ENCODE measurements at regions not wholly inside any gene's neighbourhood (a gene's known extent, or its start where the extent isn't known, plus 50 kb on each side); places are given as distances from the start of the nearest gene placed in this dataset.

DNA sequence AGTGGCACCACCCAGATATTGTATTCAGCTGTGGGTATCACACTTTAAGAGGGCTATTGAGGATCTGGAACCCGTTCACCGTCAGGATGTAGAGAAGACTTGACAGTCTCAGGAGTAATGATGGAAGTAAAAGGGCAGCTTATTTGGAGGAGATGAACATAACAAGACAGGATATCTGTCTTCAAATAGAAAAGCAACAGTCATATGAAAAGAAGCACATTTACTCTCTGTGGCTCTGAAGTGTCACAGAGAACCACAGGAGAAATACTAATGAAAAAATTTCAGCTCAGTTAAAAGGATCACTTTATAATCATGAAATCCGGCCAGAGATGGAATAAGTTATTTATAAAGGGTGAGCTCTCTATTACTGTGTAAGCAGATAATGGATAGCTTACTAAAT is 200.8 kb downstream of the FAM76B start:
- Histone ChIP-seq H3K9ac (ENCODE audit: low read depth in 1 of 3, low read length in 3 of 3) (no peak overlapping the region), H3K36me3 (ENCODE audit: control insufficient read depth in 3 of 3, insufficient read depth in 3 of 3, low read length in 3 of 3) (no peaks in the 10 kb centered on the region), H3K4me1 (ENCODE audit: control insufficient read depth in 3 of 3, insufficient read depth in 3 of 3, low read length in 3 of 3) (no peaks in the 10 kb centered on the region)

DNA sequence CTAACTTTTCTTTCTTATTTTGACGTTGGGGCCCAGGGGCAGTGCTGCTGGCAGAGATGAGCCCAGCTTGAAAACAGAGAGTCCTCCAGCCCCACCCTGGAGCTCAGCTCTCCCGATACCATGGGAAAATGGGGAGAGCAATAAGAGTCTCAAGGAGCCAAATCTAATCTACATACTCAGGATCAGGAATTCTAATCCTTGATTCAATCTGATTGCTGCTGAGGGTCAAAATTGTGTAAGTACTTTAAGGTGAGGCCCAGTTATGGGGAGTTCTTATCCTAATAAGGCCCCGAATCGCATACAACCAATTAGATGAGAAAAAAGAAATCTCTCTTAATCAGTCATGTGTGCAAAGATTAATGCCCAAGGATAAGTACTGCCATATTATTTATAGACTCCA is 202.9 kb downstream of the FAM76B start:
- no peak overlapping the region for H3K9ac ChIP-seq (ENCODE audit: low read depth in 1 of 3, low read length in 3 of 3)
- no peaks in the 10 kb centered on the region for H3K27me3 ChIP-seq (ENCODE audit: control insufficient read depth in 3 of 3, insufficient read depth in 3 of 3, low read length in 3 of 3)
- H3K4me3 ChIP-seq (ENCODE audit: low read length in 3 of 3): no peak overlapping the region

More for the DNA sequence above, 200.8 kb downstream of the FAM76B start:
- no peaks in the 10 kb centered on the region for H3K9me3 ChIP-seq (ENCODE audit: control insufficient read depth in 3 of 3, low read length in 3 of 3)
- H3K27ac ChIP-seq (ENCODE audit: low read depth, low read length): no peak overlapping the region
- H3K4me3 ChIP-seq (ENCODE audit: low read length in 3 of 3): no peak overlapping the region
- no peaks in the 10 kb centered on the region for H3K27me3 ChIP-seq (ENCODE audit: control insufficient read depth in 3 of 3, insufficient read depth in 3 of 3, low read length in 3 of 3)

DNA sequence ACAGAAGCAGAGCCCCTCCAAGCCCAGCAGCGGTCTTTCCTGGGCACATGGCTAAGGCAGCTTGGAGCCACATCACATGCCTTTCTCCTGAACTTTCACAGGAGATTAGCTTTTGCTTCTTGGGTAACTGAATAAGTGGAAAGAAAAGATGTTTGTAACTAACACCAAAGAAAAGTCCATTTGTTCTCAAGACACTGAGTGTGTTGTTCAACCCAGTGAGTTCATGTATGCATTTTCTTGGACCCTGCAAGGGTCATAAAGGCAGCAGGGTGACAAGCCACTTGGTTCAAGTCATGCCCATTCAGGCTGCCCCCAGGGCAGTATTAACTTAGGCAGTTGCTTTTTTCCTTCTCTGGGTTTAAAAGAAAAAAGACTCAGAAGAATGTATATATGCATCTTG is 203.4 kb downstream of the FAM76B start:
- Histone ChIP-seq H3K9me3 (ENCODE audit: control insufficient read depth in 3 of 3, low read length in 3 of 3) (no peaks in the 10 kb centered on the region), H3K36me3 (ENCODE audit: control insufficient read depth in 3 of 3, insufficient read depth in 3 of 3, low read length in 3 of 3) (no peaks in the 10 kb centered on the region), H3K27ac (ENCODE audit: low read depth, low read length) (no peak overlapping the region), H3K9ac (ENCODE audit: low read depth in 1 of 3, low read length in 3 of 3) (no peak overlapping the region), H3K4me1 (ENCODE audit: control insufficient read depth in 3 of 3, insufficient read depth in 3 of 3, low read length in 3 of 3) (no peaks in the 10 kb centered on the region), H3K4me3 (ENCODE audit: low read length in 3 of 3) (no peak overlapping the region), H3K27me3 (ENCODE audit: control insufficient read depth in 3 of 3, insufficient read depth in 3 of 3, low read length in 3 of 3) (no peaks in the 10 kb centered on the region)

More for the DNA sequence above, 202.9 kb downstream of the FAM76B start:
- H3K27ac ChIP-seq (ENCODE audit: low read depth, low read length): no peak overlapping the region
- H3K4me1 ChIP-seq (ENCODE audit: control insufficient read depth in 3 of 3, insufficient read depth in 3 of 3, low read length in 3 of 3): no peaks in the 10 kb centered on the region
- no peaks in the 10 kb centered on the region for H3K9me3 ChIP-seq (ENCODE audit: control insufficient read depth in 3 of 3, low read length in 3 of 3)
- H3K36me3 ChIP-seq (ENCODE audit: control insufficient read depth in 3 of 3, insufficient read depth in 3 of 3, low read length in 3 of 3): no peaks in the 10 kb centered on the region

DNA sequence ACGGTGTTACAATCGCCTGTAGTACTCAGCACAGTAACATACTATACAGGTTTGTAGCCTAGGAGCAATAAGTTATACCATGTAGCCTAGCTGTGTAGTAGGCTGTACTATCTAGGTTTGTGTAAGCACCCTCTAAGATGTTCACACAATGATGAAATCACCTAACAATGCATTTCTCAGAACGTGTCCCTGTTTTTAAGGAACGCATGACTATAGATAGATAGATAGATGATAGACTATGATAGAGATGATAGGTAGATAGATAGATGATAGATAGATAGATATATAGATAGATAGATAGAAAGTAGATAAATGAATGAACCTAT is 203.9 kb downstream of the FAM76B start:
- no peak overlapping the region for H3K9ac ChIP-seq (ENCODE audit: low read depth in 1 of 3, low read length in 3 of 3)
- no peaks in the 10 kb centered on the region for H3K27me3 ChIP-seq (ENCODE audit: control insufficient read depth in 3 of 3, insufficient read depth in 3 of 3, low read length in 3 of 3)
- no peaks in the 10 kb centered on the region for H3K36me3 ChIP-seq (ENCODE audit: control insufficient read depth in 3 of 3, insufficient read depth in 3 of 3, low read length in 3 of 3)

DNA sequence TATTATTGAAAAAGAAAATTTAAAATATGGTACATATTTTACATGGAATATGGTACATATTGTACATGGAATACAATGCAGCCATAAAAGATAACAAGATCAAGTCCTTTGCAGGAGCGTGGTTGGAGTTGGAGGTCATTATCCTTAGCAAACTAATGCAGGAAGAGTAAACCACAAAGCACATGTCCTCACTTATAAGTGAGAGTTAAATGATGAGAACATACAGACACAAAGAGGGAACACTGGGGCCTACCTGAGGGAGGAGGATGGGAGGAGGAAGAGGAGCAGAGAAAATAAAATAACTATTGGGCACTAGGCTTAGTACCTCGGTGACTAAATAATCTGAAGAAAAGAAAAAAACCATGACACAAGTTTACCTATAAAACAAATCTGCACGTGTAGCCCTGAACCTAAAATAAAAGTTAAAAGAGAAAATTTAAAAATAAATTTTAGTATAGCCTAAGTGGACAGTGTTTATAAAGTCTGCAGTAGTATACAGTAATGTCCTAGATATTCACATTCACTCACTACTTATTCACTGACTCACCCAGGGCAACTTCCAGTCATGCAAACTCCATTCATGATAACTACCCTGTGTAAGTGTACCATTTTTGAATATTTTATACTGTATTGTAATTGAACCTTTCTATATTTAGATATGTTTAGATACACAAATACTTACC is 204.4 kb downstream of the FAM76B start:
- no peaks in the 10 kb centered on the region for H3K9me3 ChIP-seq (ENCODE audit: control insufficient read depth in 3 of 3, low read length in 3 of 3)

More for the DNA sequence above, 203.9 kb downstream of the FAM76B start:
- Histone ChIP-seq H3K9me3 (ENCODE audit: control insufficient read depth in 3 of 3, low read length in 3 of 3) (no peaks in the 10 kb centered on the region), H3K27ac (ENCODE audit: low read depth, low read length) (no peak overlapping the region), H3K4me1 (ENCODE audit: control insufficient read depth in 3 of 3, insufficient read depth in 3 of 3, low read length in 3 of 3) (no peaks in the 10 kb centered on the region), H3K4me3 (ENCODE audit: low read length in 3 of 3) (no peak overlapping the region)

DNA sequence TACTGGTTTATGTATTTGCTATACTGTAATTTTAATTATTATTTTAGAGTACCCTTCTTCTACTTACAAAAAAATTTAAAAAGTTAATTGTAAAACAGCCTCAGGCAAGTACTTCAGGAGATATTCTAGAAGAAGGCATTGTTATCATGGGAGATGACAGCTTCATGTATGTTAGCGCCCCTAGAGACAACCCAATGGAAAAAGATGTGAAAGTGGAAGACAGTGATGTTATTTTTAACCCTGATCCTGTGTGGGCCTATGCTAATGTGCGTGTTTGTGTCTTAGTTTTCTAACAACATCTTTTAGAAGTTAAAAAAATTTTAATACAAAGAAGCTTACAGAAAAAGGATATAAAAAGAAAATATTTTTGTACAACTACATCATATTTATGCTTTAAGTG is 205.0 kb downstream of the FAM76B start:
- Histone ChIP-seq H3K27me3 (ENCODE audit: control insufficient read depth in 3 of 3, insufficient read depth in 3 of 3, low read length in 3 of 3) (no peaks in the 10 kb centered on the region), H3K36me3 (ENCODE audit: control insufficient read depth in 3 of 3, insufficient read depth in 3 of 3, low read length in 3 of 3) (no peaks in the 10 kb centered on the region), H3K9ac (ENCODE audit: low read depth in 1 of 3, low read length in 3 of 3) (no peak overlapping the region), H3K4me1 (ENCODE audit: control insufficient read depth in 3 of 3, insufficient read depth in 3 of 3, low read length in 3 of 3) (no peaks in the 10 kb centered on the region), H3K4me3 (ENCODE audit: low read length in 3 of 3) (no peak overlapping the region), H3K27ac (ENCODE audit: low read depth, low read length) (no peak overlapping the region), H3K9me3 (ENCODE audit: control insufficient read depth in 3 of 3, low read length in 3 of 3) (no peaks in the 10 kb centered on the region)

More for the DNA sequence above, 204.4 kb downstream of the FAM76B start:
- Histone ChIP-seq H3K36me3 (ENCODE audit: control insufficient read depth in 3 of 3, insufficient read depth in 3 of 3, low read length in 3 of 3) (no peaks in the 10 kb centered on the region), H3K4me3 (ENCODE audit: low read length in 3 of 3) (no peak overlapping the region), H3K9ac (ENCODE audit: low read depth in 1 of 3, low read length in 3 of 3) (no peak overlapping the region), H3K27ac (ENCODE audit: low read depth, low read length) (no peak overlapping the region), H3K27me3 (ENCODE audit: control insufficient read depth in 3 of 3, insufficient read depth in 3 of 3, low read length in 3 of 3) (no peaks in the 10 kb centered on the region), H3K4me1 (ENCODE audit: control insufficient read depth in 3 of 3, insufficient read depth in 3 of 3, low read length in 3 of 3) (no peaks in the 10 kb centered on the region)

DNA sequence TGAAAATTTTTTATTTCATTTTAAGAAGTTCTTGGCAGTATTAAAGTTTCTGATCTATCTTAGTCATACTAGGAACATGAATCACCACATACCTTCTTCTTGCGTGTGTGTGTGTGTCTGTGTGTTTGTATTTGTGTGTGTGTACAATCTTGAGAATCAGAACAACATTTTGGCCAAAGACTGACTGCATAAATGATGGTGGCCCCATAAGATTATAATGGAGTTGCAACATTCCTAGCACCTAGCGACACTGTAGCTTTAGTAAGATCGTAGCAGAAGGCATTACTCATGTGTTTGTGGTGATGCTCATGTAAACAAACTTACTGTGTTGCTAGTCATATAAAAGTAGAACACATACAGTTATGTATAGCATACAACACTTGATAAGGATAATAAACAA is 205.4 kb downstream of the FAM76B start:
- no peaks in the 10 kb centered on the region for H3K36me3 ChIP-seq (ENCODE audit: control insufficient read depth in 3 of 3, insufficient read depth in 3 of 3, low read length in 3 of 3)
- H3K4me3 ChIP-seq (ENCODE audit: low read length in 3 of 3): no peak overlapping the region
- H3K27me3 ChIP-seq (ENCODE audit: control insufficient read depth in 3 of 3, insufficient read depth in 3 of 3, low read length in 3 of 3): no peaks in the 10 kb centered on the region
- H3K9ac ChIP-seq (ENCODE audit: low read depth in 1 of 3, low read length in 3 of 3): no peak overlapping the region
- H3K27ac ChIP-seq (ENCODE audit: low read depth, low read length): no peak overlapping the region
- H3K9me3 ChIP-seq (ENCODE audit: control insufficient read depth in 3 of 3, low read length in 3 of 3): no peaks in the 10 kb centered on the region
- H3K4me1 ChIP-seq (ENCODE audit: control insufficient read depth in 3 of 3, insufficient read depth in 3 of 3, low read length in 3 of 3): no peaks in the 10 kb centered on the region

DNA sequence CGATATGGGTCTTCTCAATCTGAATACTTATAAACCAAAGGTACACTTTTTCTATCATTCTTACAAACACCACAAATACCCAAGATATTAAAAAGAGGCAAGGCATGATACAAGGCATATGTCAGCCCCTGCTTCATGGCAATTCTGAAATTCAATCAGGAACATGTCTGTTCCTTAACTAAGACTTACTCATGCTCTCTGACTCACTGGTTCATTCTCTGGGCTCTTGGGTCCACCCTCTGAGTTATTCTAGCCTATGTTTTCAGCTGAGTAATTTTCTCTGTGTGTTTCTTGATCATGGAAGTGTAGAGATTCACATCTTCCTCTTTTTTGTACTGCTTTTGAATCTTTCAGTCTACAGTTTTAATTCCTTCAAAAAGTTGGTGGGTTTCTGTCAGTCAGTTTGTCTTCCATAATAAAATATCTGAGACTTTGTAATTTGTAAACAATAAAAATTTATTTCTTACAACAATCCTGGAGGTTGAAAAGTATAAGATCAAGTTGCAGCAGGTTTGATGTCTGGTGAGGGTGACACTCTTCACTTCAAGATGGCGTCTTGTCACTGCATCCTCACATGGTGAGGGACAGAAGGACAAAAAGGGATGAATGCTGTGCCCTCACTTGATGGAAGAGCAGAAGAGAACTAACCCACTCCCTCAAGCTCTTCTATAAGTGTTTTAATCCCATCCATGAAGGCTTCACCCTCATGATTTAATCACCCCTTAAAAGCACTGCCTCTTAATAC is 211.7 kb downstream of the FAM76B start:
- Histone ChIP-seq H3K9ac (ENCODE audit: low read depth in 1 of 3, low read length in 3 of 3) (no peak overlapping the region), H3K27me3 (ENCODE audit: control insufficient read depth in 3 of 3, insufficient read depth in 3 of 3, low read length in 3 of 3) (no peaks in the 10 kb centered on the region), H3K4me1 (ENCODE audit: control insufficient read depth in 3 of 3, insufficient read depth in 3 of 3, low read length in 3 of 3) (peaks cover 0 to 6% (median 0%) of the 10 kb centered on the region in 3 donors), H3K36me3 (ENCODE audit: control insufficient read depth in 3 of 3, insufficient read depth in 3 of 3, low read length in 3 of 3) (no peaks in the 10 kb centered on the region), H3K27ac (ENCODE audit: low read depth, low read length) (no peak overlapping the region), H3K9me3 (ENCODE audit: control insufficient read depth in 3 of 3, low read length in 3 of 3) (no peaks in the 10 kb centered on the region), H3K4me3 (ENCODE audit: low read length in 3 of 3) (no peak overlapping the region)

DNA sequence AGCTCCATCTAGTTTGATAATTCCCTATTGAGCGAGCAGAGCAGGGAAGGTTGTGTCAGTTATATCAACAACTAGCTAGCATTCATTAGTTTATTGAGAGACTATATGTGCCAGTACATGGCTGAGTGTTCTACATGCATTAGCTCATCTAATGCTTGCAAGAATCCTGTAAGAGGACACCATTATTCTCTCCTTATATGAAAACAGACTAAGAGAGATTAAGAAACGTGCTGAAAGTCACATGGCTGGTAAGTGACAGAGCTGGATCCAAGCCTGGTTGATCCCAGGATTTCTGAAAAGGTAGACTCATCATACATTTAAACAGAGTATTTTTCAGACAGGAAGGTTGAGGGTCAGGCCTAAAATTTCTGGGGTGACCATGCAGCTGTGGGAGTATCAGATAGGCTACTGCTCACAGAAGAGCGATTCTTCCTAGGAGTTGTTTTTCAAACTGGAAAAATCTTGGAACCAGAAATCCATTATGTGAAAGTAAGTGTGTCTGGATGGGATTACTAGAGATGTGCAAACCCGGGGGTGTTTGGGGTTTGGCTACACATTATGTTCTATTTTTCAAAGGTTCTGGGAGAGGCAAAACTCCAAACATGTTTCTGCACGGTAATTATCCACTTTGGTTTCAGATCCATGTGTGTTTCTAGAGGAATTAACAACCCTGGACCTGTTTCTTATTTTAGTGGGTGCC is 213.3 kb downstream of the FAM76B start:
- Histone ChIP-seq H3K27ac (ENCODE audit: low read depth, low read length) (no peak overlapping the region), H3K4me1 (ENCODE audit: control insufficient read depth in 3 of 3, insufficient read depth in 3 of 3, low read length in 3 of 3) (peaks cover 0 to 6% (median 0%) of the 10 kb centered on the region in 3 donors), H3K9ac (ENCODE audit: low read depth in 1 of 3, low read length in 3 of 3) (no peak overlapping the region), H3K9me3 (ENCODE audit: control insufficient read depth in 3 of 3, low read length in 3 of 3) (no peaks in the 10 kb centered on the region), H3K27me3 (ENCODE audit: control insufficient read depth in 3 of 3, insufficient read depth in 3 of 3, low read length in 3 of 3) (no peaks in the 10 kb centered on the region), H3K36me3 (ENCODE audit: control insufficient read depth in 3 of 3, insufficient read depth in 3 of 3, low read length in 3 of 3) (no peaks in the 10 kb centered on the region), H3K4me3 (ENCODE audit: low read length in 3 of 3) (no peak overlapping the region)

DNA sequence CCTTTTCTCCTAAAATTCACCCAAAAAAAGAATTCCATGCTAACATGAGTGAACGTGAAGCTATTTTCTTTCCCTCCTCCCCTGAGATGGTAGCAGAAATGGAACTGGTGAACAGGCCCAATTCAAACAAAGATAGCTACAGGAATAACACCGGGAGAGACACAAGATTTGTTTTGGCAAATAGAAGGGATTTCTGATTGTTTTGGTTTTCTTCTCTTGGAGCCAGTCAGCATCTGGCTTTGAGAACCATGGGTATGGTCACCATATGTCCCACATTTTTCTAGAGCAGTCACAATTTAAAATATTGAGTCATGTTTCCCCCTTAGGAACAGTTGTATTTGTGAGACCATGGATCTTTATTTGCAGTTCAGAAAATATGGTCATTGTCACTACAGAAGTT is 214.1 kb downstream of the FAM76B start:
- Histone ChIP-seq H3K4me1 (ENCODE audit: control insufficient read depth in 3 of 3, insufficient read depth in 3 of 3, low read length in 3 of 3) (peaks cover 0 to 6% (median 0%) of the 10 kb centered on the region in 3 donors), H3K4me3 (ENCODE audit: low read length in 3 of 3) (no peak overlapping the region), H3K36me3 (ENCODE audit: control insufficient read depth in 3 of 3, insufficient read depth in 3 of 3, low read length in 3 of 3) (no peaks in the 10 kb centered on the region), H3K9me3 (ENCODE audit: control insufficient read depth in 3 of 3, low read length in 3 of 3) (no peaks in the 10 kb centered on the region), H3K9ac (ENCODE audit: low read depth in 1 of 3, low read length in 3 of 3) (no peak overlapping the region), H3K27ac (ENCODE audit: low read depth, low read length) (no peak overlapping the region), H3K27me3 (ENCODE audit: control insufficient read depth in 3 of 3, insufficient read depth in 3 of 3, low read length in 3 of 3) (no peaks in the 10 kb centered on the region)
